ENCODE measurements at regions not wholly inside any gene's neighbourhood (a gene's known extent, or its start where the extent isn't known, plus 50 kb on each side); places are given as distances from the start of the nearest gene placed in this dataset.
"Not testable (repeated sequence)": the region's sequence is repeated elsewhere in the genome, so short reads cannot be mapped to it uniquely, and the experiment has no call there.

- TF ChIP-seq, protein P1, sequence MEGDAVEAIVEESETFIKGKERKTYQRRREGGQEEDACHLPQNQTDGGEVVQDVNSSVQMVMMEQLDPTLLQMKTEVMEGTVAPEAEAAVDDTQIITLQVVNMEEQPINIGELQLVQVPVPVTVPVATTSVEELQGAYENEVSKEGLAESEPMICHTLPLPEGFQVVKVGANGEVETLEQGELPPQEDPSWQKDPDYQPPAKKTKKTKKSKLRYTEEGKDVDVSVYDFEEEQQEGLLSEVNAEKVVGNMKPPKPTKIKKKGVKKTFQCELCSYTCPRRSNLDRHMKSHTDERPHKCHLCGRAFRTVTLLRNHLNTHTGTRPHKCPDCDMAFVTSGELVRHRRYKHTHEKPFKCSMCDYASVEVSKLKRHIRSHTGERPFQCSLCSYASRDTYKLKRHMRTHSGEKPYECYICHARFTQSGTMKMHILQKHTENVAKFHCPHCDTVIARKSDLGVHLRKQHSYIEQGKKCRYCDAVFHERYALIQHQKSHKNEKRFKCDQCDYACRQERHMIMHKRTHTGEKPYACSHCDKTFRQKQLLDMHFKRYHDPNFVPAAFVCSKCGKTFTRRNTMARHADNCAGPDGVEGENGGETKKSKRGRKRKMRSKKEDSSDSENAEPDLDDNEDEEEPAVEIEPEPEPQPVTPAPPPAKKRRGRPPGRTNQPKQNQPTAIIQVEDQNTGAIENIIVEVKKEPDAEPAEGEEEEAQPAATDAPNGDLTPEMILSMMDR (IDR thresholded peaks at IDR 0.05; ENCODE audit: low read depth, low read length): no peak
- H3K4me3 ChIP-seq: no peak overlapping the region
- no peaks in the 10 kb centered on the region for H3K4me1 ChIP-seq (ENCODE audit: low read depth)
- H3K27ac ChIP-seq: no peak overlapping the region
- DNase-seq (ENCODE audit: low read depth in 1 of 2, low spot score in 1 of 2): no peak
- no peaks in the 10 kb centered on the region for H3K36me3 ChIP-seq
- H3K9me3 ChIP-seq (ENCODE audit: low read depth): no peaks in the 10 kb centered on the region
- no peaks in the 10 kb centered on the region for H3K27me3 ChIP-seq
These were observed 711.5 kb downstream of the PCDH17 start for GRCh38 chr13:58343076-58343475.

- H3K4me1 ChIP-seq (ENCODE audit: low read depth); H3K36me3 ChIP-seq; H3K27me3 ChIP-seq; H3K9me3 ChIP-seq (ENCODE audit: low read depth); DNase-seq (ENCODE audit: low read depth in 1 of 2, low spot score in 1 of 2); H3K27ac ChIP-seq; H3K4me3 ChIP-seq: not testable (repeated sequence)
These were observed 720.6 kb downstream of the PCDH17 start for GRCh38 chr13:58352100-58352499.

DNA sequence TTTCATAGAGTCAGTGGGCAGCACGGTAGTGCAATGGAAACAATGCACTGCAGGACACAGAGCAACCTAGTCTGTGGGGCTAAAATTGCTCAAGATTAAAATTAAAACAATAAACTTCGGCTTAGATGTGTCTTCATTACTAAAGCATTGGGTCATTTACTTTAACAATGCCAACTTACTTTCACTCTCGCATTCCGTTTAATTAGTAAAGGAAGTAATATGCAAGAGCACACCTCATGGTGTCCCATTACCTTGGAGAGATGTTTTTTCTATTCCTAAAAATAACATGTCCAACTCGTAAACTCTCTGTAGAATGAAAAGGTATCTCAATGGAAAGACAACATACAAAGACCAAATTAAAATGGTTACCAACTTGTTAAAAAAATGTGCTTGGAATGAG is 738.4 kb downstream of the PCDH17 start:
- no peaks in the 10 kb centered on the region for H3K27me3 ChIP-seq
- H3K9me3 ChIP-seq (ENCODE audit: low read depth): no peaks in the 10 kb centered on the region
- H3K36me3 ChIP-seq: no peaks in the 10 kb centered on the region
- H3K4me1 ChIP-seq (ENCODE audit: low read depth): no peaks in the 10 kb centered on the region
- no peak overlapping the region for H3K4me3 ChIP-seq
- TF ChIP-seq, protein P1 (IDR thresholded peaks at IDR 0.05; ENCODE audit: low read depth, low read length): no peak
- H3K27ac ChIP-seq: no peak overlapping the region
- DNase-seq (ENCODE audit: low read depth in 1 of 2, low spot score in 1 of 2): no peak

- Histone ChIP-seq H3K9me3 (ENCODE audit: low read depth) (no peaks in the 10 kb centered on the region), H3K36me3 (no peaks in the 10 kb centered on the region), H3K4me3 (no peak overlapping the region), H3K27me3 (no peaks in the 10 kb centered on the region), H3K4me1 (ENCODE audit: low read depth) (no peaks in the 10 kb centered on the region), H3K27ac (no peak overlapping the region)
- no peak for DNase-seq (ENCODE audit: low read depth in 1 of 2, low spot score in 1 of 2)
- TF ChIP-seq, protein P1 (IDR thresholded peaks at IDR 0.05; ENCODE audit: low read depth, low read length): no peak
These were observed 744.8 kb downstream of the PCDH17 start for GRCh38 chr13:58376349-58376748.

GRCh38 chr13:58376775-58377174 is 745.2 kb downstream of the PCDH17 start:
- TF ChIP-seq, protein P1 (IDR thresholded peaks at IDR 0.05; ENCODE audit: low read depth, low read length): no peak
- no peaks in the 10 kb centered on the region for H3K27me3 ChIP-seq
- no peaks in the 10 kb centered on the region for H3K36me3 ChIP-seq

DNA sequence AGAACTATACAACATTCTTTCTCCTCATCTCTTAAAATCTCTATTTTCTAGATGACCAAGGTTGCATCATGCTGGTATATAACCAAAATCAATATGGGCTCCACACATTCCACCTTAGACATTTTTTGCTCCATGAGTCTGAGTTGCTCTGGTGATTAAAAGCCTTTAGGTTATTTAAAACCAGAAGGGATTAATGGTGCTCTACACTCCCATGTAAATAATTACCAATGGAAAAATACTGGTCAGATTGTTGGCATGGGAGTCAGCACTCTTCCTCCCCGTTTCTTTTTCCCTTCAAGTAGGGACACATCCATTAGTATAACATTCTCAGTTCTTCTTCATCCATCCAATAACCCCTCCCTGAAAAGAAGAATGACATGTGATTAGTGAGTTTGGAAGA is 747.7 kb downstream of the PCDH17 start:
- H3K27me3 ChIP-seq: no peaks in the 10 kb centered on the region

More at GRCh38 chr13:58376775-58377174, 745.2 kb downstream of the PCDH17 start:
- Histone ChIP-seq H3K27ac (no peak overlapping the region), H3K4me3 (no peak overlapping the region), H3K9me3 (ENCODE audit: low read depth) (no peaks in the 10 kb centered on the region), H3K4me1 (ENCODE audit: low read depth) (no peaks in the 10 kb centered on the region)
- no peak for DNase-seq (ENCODE audit: low read depth in 1 of 2, low spot score in 1 of 2)

GRCh38 chr13:58385336-58385735 is 753.8 kb downstream of the PCDH17 start:
- DNase-seq (ENCODE audit: low read depth in 1 of 2, low spot score in 1 of 2); H3K9me3 ChIP-seq (ENCODE audit: low read depth); H3K27ac ChIP-seq; H3K36me3 ChIP-seq; H3K27me3 ChIP-seq; H3K4me3 ChIP-seq; H3K4me1 ChIP-seq (ENCODE audit: low read depth): not testable (repeated sequence)

More for the DNA sequence above, 747.7 kb downstream of the PCDH17 start:
- TF ChIP-seq, protein P1 (IDR thresholded peaks at IDR 0.05; ENCODE audit: low read depth, low read length): no peak
- Histone ChIP-seq H3K36me3 (no peaks in the 10 kb centered on the region), H3K9me3 (ENCODE audit: low read depth) (no peaks in the 10 kb centered on the region), H3K4me1 (ENCODE audit: low read depth) (no peaks in the 10 kb centered on the region), H3K27ac (no peak overlapping the region), H3K4me3 (no peak overlapping the region)
- DNase-seq (ENCODE audit: low read depth in 1 of 2, low spot score in 1 of 2): no peak
